ENCODE measurements at regions not wholly inside any gene's neighbourhood (a gene's known extent, or its start where the extent isn't known, plus 50 kb on each side); places are given as distances from the start of the nearest gene placed in this dataset.
A peak's percentile ranks its signal among the peaks of the same experiment; 100 is the strongest.
"Not testable (repeated sequence)": the region's sequence is repeated elsewhere in the genome, so short reads cannot be mapped to it uniquely, and the experiment has no call there.

DNA sequence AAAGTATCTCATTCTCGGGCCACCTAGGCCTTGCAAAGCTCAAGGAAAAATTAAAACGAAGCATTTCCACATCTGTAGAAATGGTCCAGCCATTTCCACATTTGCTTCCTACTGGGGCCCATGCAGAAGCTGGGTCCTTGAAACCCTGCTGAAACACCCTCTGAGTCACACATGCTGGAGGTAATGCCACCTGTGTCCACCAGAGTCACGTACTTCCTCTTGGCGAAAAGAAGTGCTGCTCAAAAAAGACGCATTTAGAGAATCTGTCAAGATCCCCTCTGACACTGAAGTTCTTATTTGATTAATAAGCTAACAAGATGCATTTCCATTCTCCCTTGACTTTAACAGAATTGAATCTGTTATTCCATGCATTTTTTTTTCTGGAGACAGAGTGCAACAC is 423.2 kb downstream of the PREX1 start:
- Histone ChIP-seq H3K27me3 (ENCODE audit: insufficient read depth, low read length, poor library complexity, severe bottlenecking) (no peaks in the 10 kb centered on the region), H3K27ac (ENCODE audit: low read depth, low read length) (no peak overlapping the region), H3K4me1 (ENCODE audit: insufficient read depth, low read length) (no peaks in the 10 kb centered on the region), H3K4me3 (ENCODE audit: low read length) (no peak overlapping the region), H3K36me3 (ENCODE audit: insufficient read depth, low read length) (no peaks in the 10 kb centered on the region), H3K9me3 (ENCODE audit: low read length) (no peaks in the 10 kb centered on the region)
- no peaks in the 10 kb centered on the region for H3K9me3 Mint-ChIP-seq
- H3K36me3 Mint-ChIP-seq, result no peaks in the 10 kb centered on the region
- CTCF ChIA-PET, result no interaction called here
- H3K27me3 Mint-ChIP-seq, result peaks cover 9 to 24% of the 10 kb centered on the region in 2 donors
- DNase-seq, result no peak
- H3K27ac Mint-ChIP-seq, result no peak overlapping the region
- POLR2A ChIA-PET, result no interaction called here
- H3K4me1 Mint-ChIP-seq, result no peaks in the 10 kb centered on the region
- no peak overlapping the region for H3K4me3 Mint-ChIP-seq

DNA sequence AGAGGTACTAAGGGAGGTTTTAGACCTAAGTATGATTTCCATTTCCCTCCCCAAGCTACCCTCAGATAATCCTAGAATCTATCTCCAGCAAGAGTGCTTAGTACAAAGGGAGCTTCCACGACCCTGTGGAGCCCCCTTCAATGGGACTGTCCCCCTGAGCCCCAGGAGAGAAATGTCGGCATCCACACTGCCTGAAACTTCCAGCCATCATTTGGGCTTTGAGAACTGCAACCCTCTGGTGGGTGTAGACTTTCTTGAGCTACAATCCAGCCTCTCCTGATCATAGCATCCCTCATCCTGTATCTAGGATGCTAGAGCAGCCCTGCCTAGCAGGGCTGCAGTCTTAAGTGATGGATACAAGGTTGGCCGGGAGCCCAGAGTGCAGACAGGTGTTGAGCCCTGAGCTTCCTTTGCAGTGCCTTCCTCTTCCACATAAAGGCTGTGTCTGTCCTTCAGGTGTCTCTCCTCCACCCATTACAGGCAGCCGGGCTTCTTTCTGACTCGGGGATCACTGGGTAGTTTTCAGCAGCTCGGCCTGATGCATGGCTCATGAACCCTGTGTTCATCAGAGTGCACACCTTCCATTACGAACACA is 424.5 kb downstream of the PREX1 start:
- ChIA-PET POLR2A (no interaction called here), CTCF (no interaction called here)
- Histone ChIP-seq H3K4me1 (ENCODE audit: insufficient read depth, low read length) (no peaks in the 10 kb centered on the region), H3K4me3 (ENCODE audit: low read length) (no peak overlapping the region), H3K36me3 (ENCODE audit: insufficient read depth, low read length) (no peaks in the 10 kb centered on the region), H3K27me3 (ENCODE audit: insufficient read depth, low read length, poor library complexity, severe bottlenecking) (no peaks in the 10 kb centered on the region), H3K9me3 (ENCODE audit: low read length) (no peaks in the 10 kb centered on the region), H3K27ac (ENCODE audit: low read depth, low read length) (no peak overlapping the region)
- no peak for DNase-seq
- Mint-ChIP-seq H3K4me1 (no peaks in the 10 kb centered on the region), H3K27ac (no peak overlapping the region), H3K4me3 (no peak overlapping the region), H3K9me3 (no peaks in the 10 kb centered on the region), H3K36me3 (no peaks in the 10 kb centered on the region), H3K27me3 (peaks cover 9 to 19% of the 10 kb centered on the region in 2 donors)

DNA sequence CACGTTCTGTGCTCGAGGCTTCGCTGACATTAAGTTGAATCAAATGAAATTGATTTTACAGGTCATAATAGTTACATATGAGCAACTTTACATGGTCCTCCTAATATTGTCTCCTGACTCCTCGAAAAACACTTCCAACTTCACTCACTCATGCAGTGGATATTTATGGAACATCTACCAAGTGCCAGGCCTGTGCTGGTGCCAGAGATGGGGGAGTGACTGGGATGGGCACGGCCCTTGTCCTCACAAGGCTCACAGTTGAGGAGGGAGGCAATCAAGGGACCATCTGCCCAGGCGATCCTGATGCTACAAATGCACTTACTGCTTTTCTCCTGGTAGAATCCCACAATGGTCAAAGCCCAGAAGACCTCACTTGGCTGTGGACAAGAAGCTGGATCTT is 426.4 kb downstream of the PREX1 start:
- no peak overlapping the region for H3K27ac Mint-ChIP-seq
- no peak overlapping the region for H3K4me3 Mint-ChIP-seq
- H3K27me3 Mint-ChIP-seq, result peaks cover 9 to 22% of the 10 kb centered on the region in 2 donors
- no peaks in the 10 kb centered on the region for H3K4me1 ChIP-seq (ENCODE audit: insufficient read depth, low read length)
- ChIA-PET POLR2A (no interaction called here), CTCF (no interaction called here)
- H3K27ac ChIP-seq (ENCODE audit: low read depth, low read length), result no peak overlapping the region
- H3K4me1 Mint-ChIP-seq, result no peaks in the 10 kb centered on the region
- no peak overlapping the region for H3K4me3 ChIP-seq (ENCODE audit: low read length)
- no peaks in the 10 kb centered on the region for H3K36me3 Mint-ChIP-seq
- H3K27me3 ChIP-seq (ENCODE audit: insufficient read depth, low read length, poor library complexity, severe bottlenecking), result no peaks in the 10 kb centered on the region
- no peak for DNase-seq
- H3K9me3 Mint-ChIP-seq, result no peaks in the 10 kb centered on the region
- no peaks in the 10 kb centered on the region for H3K9me3 ChIP-seq (ENCODE audit: low read length)
- H3K36me3 ChIP-seq (ENCODE audit: insufficient read depth, low read length), result no peaks in the 10 kb centered on the region

DNA sequence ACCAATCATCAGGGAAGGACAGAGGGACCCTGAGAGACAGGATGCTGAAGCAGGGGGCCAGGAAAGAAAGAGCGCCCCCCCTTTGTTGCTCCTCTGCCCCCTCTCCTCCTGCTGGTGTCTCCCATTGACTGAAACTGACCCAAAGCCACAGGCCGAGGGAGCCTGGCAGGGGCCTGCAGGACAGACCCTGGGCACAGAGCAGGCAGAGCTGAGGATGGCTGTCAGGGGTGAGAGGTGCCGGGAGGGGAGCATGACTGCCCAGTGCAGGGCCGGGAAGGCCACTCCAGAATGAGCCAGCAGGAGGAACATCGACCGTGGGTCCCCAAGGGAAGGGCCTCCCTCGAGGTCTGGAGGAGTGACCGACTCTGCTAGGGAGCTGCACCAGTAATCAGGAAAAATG is 427.8 kb downstream of the PREX1 start:
- DNase-seq, result no peak
- Histone ChIP-seq H3K27ac (ENCODE audit: low read depth, low read length) (no peak overlapping the region), H3K36me3 (ENCODE audit: insufficient read depth, low read length) (no peaks in the 10 kb centered on the region), H3K9me3 (ENCODE audit: low read length) (no peaks in the 10 kb centered on the region), H3K4me3 (ENCODE audit: low read length) (no peak overlapping the region), H3K4me1 (ENCODE audit: insufficient read depth, low read length) (no peaks in the 10 kb centered on the region), H3K27me3 (ENCODE audit: insufficient read depth, low read length, poor library complexity, severe bottlenecking) (no peaks in the 10 kb centered on the region)
- no peak overlapping the region for H3K4me3 Mint-ChIP-seq
- ChIA-PET POLR2A (no interaction called here), CTCF (no interaction called here)
- no peaks in the 10 kb centered on the region for H3K36me3 Mint-ChIP-seq
- no peaks in the 10 kb centered on the region for H3K9me3 Mint-ChIP-seq
- H3K4me1 Mint-ChIP-seq, result no peaks in the 10 kb centered on the region
- H3K27ac Mint-ChIP-seq, result no peak overlapping the region
- peaks cover 11 to 32% of the 10 kb centered on the region in 2 donors for H3K27me3 Mint-ChIP-seq

DNA sequence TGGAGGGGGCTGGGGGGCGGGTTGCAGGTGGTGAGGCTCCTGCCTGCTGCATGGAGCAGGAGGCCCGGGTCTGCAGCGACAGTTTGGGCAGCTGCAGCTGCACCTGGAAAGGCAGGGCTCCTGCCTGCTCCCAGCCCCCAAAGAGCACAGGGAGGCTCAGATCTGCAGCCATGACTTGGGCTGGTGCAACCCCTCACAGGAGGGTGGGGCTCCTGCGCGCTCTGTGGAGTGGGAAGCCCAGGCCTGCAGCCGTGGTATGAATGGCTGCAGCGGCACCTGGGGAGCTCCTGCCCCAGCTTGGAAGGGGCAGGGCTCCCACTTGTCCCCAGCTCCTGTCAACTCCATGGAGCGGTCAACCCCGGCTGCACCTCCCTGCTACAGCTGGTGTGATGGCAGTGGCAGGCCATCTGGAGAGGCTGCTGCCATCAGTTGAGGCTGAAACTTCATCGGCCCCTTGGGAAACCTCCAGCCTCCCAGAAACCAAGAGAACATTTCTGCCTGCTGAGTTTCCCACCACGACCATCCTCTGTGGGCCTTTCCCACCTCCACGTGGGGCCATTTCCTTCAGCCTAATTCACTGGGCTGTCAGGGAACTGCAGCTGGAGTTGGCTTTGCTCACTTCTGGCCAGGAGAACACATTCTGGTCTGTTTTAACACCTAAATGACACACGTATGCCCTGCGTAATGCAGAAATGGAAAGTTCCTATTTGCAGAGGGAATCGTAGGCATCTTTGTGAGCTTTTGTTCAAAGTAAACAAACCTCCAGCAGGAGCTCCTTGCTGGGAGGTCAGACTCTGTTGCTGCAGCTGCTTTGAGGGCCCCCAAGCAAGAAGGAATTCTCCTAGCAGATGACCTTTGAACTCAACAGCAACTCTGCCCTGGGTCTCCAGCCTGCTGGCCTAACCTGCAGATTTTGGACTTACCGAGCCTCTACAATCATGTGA is 429.0 kb downstream of the PREX1 start:
- H3K27me3 Mint-ChIP-seq, result peaks cover 12 to 33% of the 10 kb centered on the region in 2 donors
- H3K27ac Mint-ChIP-seq, result peak overlapping the region in 1 of 8 donors; percentile 1
- POLR2A ChIA-PET, result no interaction called here
- CTCF ChIA-PET, result no interaction called here
- H3K9me3 Mint-ChIP-seq, result peaks cover 0 to 3% (median 2%) of the 10 kb centered on the region in 5 donors
- H3K4me3 Mint-ChIP-seq, result no peak overlapping the region
- no peaks in the 10 kb centered on the region for H3K9me3 ChIP-seq (ENCODE audit: low read length)
- H3K36me3 Mint-ChIP-seq, result no peaks in the 10 kb centered on the region
- H3K4me1 Mint-ChIP-seq, result no peaks in the 10 kb centered on the region
- no peak for DNase-seq
- H3K36me3 ChIP-seq (ENCODE audit: insufficient read depth, low read length), result no peaks in the 10 kb centered on the region
- H3K27ac ChIP-seq (ENCODE audit: low read depth, low read length), result no peak overlapping the region
- no peak overlapping the region for H3K4me3 ChIP-seq (ENCODE audit: low read length)
- no peaks in the 10 kb centered on the region for H3K27me3 ChIP-seq (ENCODE audit: insufficient read depth, low read length, poor library complexity, severe bottlenecking)
- no peaks in the 10 kb centered on the region for H3K4me1 ChIP-seq (ENCODE audit: insufficient read depth, low read length)

DNA sequence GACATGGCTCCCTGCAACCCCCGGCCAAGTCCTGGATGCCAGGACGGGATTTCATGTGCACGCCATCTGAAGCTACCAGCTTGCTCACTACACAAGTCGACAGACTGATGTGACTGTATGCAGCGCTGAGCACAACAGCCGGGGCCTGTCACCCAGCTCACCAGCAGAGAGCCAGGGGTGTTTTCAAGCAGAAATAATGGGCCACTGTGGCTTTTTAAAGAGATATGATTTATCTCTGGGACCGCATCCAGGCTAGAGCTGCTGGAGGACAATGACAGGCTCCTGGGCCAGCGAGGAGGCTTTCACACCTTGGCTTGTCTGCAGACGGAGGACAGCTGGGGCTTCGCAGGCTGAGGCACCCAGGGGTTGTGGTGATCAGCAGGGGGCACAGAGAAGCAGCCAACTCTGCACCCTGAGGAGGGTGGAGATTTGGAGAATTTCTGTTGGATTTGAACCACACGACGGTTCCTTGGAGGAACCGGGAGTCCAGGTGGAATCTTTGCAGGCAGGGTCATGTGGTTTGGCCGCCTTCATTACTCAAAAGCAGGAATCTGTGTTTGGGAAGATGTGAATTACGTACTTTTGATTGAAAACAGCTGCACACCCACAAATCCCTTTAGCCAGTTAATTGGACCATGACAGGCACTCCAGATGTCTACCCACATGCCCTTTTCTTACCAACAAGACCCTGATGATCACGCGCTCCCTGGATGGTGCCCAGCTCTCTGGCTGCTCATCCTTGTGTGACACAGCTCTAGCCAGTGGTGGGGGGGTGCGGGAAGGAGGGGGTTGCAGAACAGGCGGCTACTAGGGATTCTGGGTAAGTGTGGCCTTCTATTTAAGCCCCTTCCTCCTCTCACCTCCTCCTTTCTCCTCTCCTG is 430.6 kb downstream of the PREX1 start:
- H3K4me3 Mint-ChIP-seq; H3K36me3 ChIP-seq (ENCODE audit: insufficient read depth, low read length); H3K9me3 ChIP-seq (ENCODE audit: low read length); H3K4me1 ChIP-seq (ENCODE audit: insufficient read depth, low read length); H3K4me3 ChIP-seq (ENCODE audit: low read length); H3K36me3 Mint-ChIP-seq; DNase-seq; H3K4me1 Mint-ChIP-seq; H3K27ac Mint-ChIP-seq; H3K27ac ChIP-seq (ENCODE audit: low read depth, low read length); POLR2A ChIA-PET; H3K27me3 ChIP-seq (ENCODE audit: insufficient read depth, low read length, poor library complexity, severe bottlenecking); CTCF ChIA-PET: not testable (repeated sequence)
- peaks cover 9 to 28% of the 10 kb centered on the region in 2 donors for H3K27me3 Mint-ChIP-seq
- peaks cover 0 to 14% (median 4%) of the 10 kb centered on the region in 5 donors for H3K9me3 Mint-ChIP-seq

DNA sequence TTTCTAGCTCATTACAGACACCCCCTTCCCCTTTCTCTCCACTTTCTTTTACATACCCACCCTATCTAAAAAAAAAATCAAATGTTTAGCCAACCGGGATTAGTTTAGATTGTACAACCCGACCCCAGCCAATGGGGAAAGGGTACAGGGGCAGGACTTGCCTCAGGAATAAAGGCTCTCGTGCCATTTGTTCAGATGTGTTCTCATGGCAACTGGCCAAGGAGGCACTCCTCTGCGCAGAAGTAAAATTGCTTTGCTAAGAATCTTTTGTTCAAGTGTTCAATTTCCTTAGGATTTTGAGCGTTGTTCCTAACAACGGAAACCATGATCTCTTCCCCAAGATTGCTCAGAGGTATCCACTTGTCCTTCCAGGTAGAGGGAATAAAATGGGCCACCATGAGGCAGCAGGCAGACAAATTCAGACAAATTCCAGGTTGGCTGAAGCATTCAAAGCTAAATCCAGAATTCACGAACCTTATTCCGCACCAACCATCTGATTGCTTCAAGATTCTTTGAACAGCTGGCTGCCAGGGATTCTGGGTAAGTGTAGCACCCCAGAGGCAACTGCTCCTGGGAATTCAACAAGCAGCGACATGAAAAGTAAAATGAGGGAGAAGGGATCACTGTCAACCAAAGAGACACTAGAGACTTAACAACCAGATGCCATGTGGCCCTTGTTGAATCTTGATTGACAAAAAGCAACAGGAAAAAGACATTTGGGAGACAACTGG is 431.8 kb downstream of the PREX1 start:
- POLR2A ChIA-PET, result no interaction called here
- peaks cover 4% of the 10 kb centered on the region for H3K9me3 ChIP-seq (ENCODE audit: low read length)
- peak overlapping the region in 1 of 8 donors; percentile 4 for H3K27ac Mint-ChIP-seq

More for the DNA sequence above, 431.8 kb downstream of the PREX1 start:
- CTCF ChIA-PET, result no interaction called here
- no peak overlapping the region for H3K4me3 Mint-ChIP-seq
- Histone ChIP-seq H3K4me3 (ENCODE audit: low read length) (no peak overlapping the region), H3K27ac (ENCODE audit: low read depth, low read length) (no peak overlapping the region), H3K27me3 (ENCODE audit: insufficient read depth, low read length, poor library complexity, severe bottlenecking) (no peaks in the 10 kb centered on the region), H3K36me3 (ENCODE audit: insufficient read depth, low read length) (no peaks in the 10 kb centered on the region), H3K4me1 (ENCODE audit: insufficient read depth, low read length) (no peaks in the 10 kb centered on the region)
- peaks cover 9 to 24% of the 10 kb centered on the region in 2 donors for H3K27me3 Mint-ChIP-seq
- H3K36me3 Mint-ChIP-seq, result peaks cover 0 to 4% (median 1%) of the 10 kb centered on the region in 3 donors
- H3K9me3 Mint-ChIP-seq, result peaks cover 7 to 24% (median 9%) of the 10 kb centered on the region in 5 donors
- no peaks in the 10 kb centered on the region for H3K4me1 Mint-ChIP-seq
- no peak for DNase-seq
